Left lung (tissue), 4 donors: ENCODE measurements at regions not wholly inside any gene's neighbourhood (a gene's known extent, or its start where the extent isn't known, plus 50 kb on each side); places are given as distances from the start of the nearest gene placed in this dataset.

Experiments
- ATAC-seq: fragments of 200-7000 bp; cut with Tn5 transposase; one replicate; pipeline ENCODE4 v1.9.1; 2020; ENCODE audit warnings: moderate library complexity
- DNase-seq, 4 donors: peaks; one replicate each; pipeline ENCODE4 v3.0.0-alpha.2; 2013 to 2020
- H3K27ac ChIP-seq, 2 donors: fragments of 200-600 bp; sonication (generic) in 1 of 2; one replicate each; pipeline versions ENCODE4 v1.5.0 to v1.8.0; 2020 to 2021
- H3K27me3 ChIP-seq, 2 donors: fragments of 200-600 bp; sonication (generic) in 1 of 2; one replicate each; pipeline versions ENCODE4 v1.5.0 to v1.8.0; 2020 to 2021
- H3K36me3 ChIP-seq, 2 donors: fragments of 200-600 bp; sonication (generic) in 1 of 2; one replicate each; pipeline versions ENCODE4 v1.5.0 to v1.8.0; 2020 to 2021
- H3K4me1 ChIP-seq, 2 donors: fragments of 200-600 bp; one replicate each; pipeline ENCODE4 v1.8.0; 2021
- H3K4me3 ChIP-seq, 2 donors: fragments of 200-600 bp; sonication (generic) in 1 of 2; one replicate each; pipeline versions ENCODE4 v1.5.0 to v1.8.0; 2020 to 2021; ENCODE audit warnings: mild to moderate bottlenecking in 1 of 2
- H3K9me3 ChIP-seq, 2 donors: fragments of 200-600 bp; sonication (generic) in 1 of 2; one replicate each; pipeline versions ENCODE4 v1.5.0 to v1.8.0; 2020 to 2021
- CTCF ChIP-seq, 2 donors: fragments of 200-600 bp; sonication (generic) in 1 of 2; IDR thresholded peaks; one replicate each; pipeline versions ENCODE4 v1.5.0 to v1.8.0; 2021; ENCODE audit warnings: antibody characterized with exemption in 2 of 2
- intact Hi-C, 2 donors: fragments of 100-400 bp; cut with DNase I; formaldehyde crosslinking; loops; one replicate each; pipeline versions ENCODE4 v1.11.2 to v1.14.2; 2022
- donor health status: DM: no; HTN: yes; CAD: no.
- donor health status: DM: no; HTN: no; CAD: no.

GRCh38 chr6:19682859-19683258, 154.3 kb upstream of the ID4 start:
- H3K27me3 ChIP-seq: no peaks in the 10 kb centered on the region
- H3K27ac ChIP-seq: no peak overlapping the region
- no peak for TF ChIP-seq CTCF (IDR thresholded peaks at IDR 0.05)
- no peaks in the 10 kb centered on the region for H3K9me3 ChIP-seq
- no peaks in the 10 kb centered on the region for H3K4me1 ChIP-seq
- no peak overlapping the region for H3K4me3 ChIP-seq
- no peaks in the 10 kb centered on the region for H3K36me3 ChIP-seq
- DNase-seq (no peak), ATAC-seq (no peak)
- intact Hi-C loops: no loop called here

DNA sequence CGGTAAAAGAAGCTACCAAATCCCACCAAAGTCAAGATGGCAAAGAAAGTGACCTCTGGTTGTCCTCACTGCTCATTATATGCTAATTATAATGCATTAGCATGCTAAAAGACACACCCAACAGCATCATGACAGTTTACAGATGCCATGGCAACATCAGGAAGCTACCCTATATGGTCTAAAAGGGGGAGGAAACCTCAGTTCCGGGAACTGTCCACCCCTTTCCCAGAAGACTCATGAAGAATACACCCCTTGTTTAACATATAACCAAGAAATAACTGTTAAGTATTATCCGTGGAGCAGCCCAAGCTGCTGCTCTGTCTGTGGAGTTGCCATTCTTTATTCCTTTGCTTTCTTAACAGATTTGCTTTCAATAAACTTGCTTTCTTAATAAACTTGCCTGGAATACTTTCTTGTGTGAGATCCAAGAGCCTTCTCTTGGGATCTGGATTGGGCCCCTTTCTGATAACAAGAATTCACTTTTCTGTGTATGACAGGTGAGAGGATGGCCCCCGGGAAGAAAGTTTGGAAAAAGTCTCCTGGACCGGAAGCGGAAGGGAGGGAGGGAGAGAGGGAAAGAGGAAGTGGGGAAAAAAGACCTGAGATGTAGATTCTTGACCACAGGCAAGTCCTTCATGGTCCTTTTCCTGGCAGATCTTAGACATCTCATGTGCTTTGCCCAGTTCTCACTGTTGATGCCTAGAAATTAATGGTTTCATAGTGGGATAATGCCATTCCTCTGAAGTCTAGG, 146.7 kb upstream of the ID4 start:
- intact Hi-C loops: no loop called here
- no peak for TF ChIP-seq CTCF (IDR thresholded peaks at IDR 0.05)
- H3K36me3 ChIP-seq: no peaks in the 10 kb centered on the region

GRCh38 chr6:19691465-19692167, 145.6 kb upstream of the ID4 start:
- no peaks in the 10 kb centered on the region for H3K4me1 ChIP-seq
- no peak overlapping the region for H3K27ac ChIP-seq
- no peak for ATAC-seq
- peaks cover 6 to 32% of the 10 kb centered on the region in 2 donors for H3K27me3 ChIP-seq
- TF ChIP-seq CTCF (IDR thresholded peaks at IDR 0.05): no peak
- peak in 3 of 4 donors; percentile 32 to 41 (median 37) for DNase-seq
- no peaks in the 10 kb centered on the region for H3K9me3 ChIP-seq
- H3K36me3 ChIP-seq: no peaks in the 10 kb centered on the region
- peak overlapping the region; percentile 18 to 25 for H3K4me3 ChIP-seq
- intact Hi-C loops: no loop called here

More for the DNA sequence above, 146.7 kb upstream of the ID4 start:
- no peak overlapping the region for H3K27ac ChIP-seq
- H3K4me1 ChIP-seq: no peaks in the 10 kb centered on the region
- H3K27me3 ChIP-seq: peaks cover 6 to 32% of the 10 kb centered on the region in 2 donors
- H3K9me3 ChIP-seq: no peaks in the 10 kb centered on the region
- DNase-seq: peak in 1 of 4 donors; percentile 14
- H3K4me3 ChIP-seq: no peak overlapping the region
- ATAC-seq: no peak

DNA sequence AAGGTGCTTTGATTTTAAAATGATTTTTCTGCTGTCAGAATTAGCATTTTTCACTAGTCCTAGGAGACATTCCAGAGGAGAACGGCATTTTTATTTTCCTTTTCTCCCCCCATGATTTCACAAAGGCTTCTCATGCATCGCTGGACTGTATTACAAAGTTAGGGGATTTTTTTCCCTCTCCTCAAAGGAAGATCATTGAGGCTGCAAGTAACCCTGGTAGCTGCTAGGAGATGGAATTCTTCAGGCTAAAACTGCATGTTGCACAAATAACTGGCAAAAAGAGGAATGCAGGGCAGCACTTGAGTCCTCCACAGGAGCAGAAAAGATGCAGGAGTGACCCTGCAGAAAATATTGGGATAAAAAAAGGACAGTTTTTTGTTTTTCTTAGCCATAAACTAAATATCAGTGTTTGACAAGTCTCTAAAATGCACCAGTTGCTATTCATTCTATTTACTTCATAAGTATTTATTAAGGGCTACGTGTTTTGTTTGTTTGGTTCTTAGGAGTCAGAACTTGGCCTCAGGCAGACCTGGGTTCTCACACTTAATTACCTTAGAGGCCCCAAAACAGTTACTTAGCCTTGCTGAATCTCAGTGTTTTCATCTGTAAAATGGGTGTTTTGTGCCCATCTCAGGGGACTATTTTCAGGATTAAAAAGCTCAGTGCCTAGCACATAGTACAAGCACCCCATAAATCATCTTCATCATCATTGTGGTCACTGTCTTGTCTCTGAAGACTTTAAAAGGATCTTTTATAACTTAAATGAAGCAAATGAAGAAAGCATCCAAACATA, 144.5 kb upstream of the ID4 start:
- Histone ChIP-seq H3K4me1 (no peaks in the 10 kb centered on the region), H3K27ac (no peak overlapping the region), H3K27me3 (peaks cover 6 to 32% of the 10 kb centered on the region in 2 donors), H3K4me3 (no peak overlapping the region), H3K9me3 (no peaks in the 10 kb centered on the region), H3K36me3 (no peaks in the 10 kb centered on the region)
- TF ChIP-seq CTCF (IDR thresholded peaks at IDR 0.05): no peak
- DNase-seq: peak in 1 of 4 donors; percentile 9
- intact Hi-C loops: no loop called here
- no peak for ATAC-seq

- no peak overlapping the region for H3K27ac ChIP-seq
- H3K4me1 ChIP-seq: no peaks in the 10 kb centered on the region
- no peak overlapping the region for H3K4me3 ChIP-seq
- ATAC-seq: no peak
- no peak for TF ChIP-seq CTCF (IDR thresholded peaks at IDR 0.05)
- DNase-seq: no peak
- intact Hi-C loops: no loop called here
- no peaks in the 10 kb centered on the region for H3K36me3 ChIP-seq
- no peaks in the 10 kb centered on the region for H3K9me3 ChIP-seq
- peaks cover 6 to 32% of the 10 kb centered on the region in 2 donors for H3K27me3 ChIP-seq
These were observed 142.5 kb upstream of the ID4 start for GRCh38 chr6:19694697-19695096.
